Upper lobe of left lung (tissue), 4 donors: ENCODE measurements at regions not wholly inside any gene's neighbourhood (a gene's known extent, or its start where the extent isn't known, plus 50 kb on each side); places are given as distances from the start of the nearest gene placed in this dataset.

Experiments used
- CTCF ChIP-seq, 6 experiments: fragments of 450-650 bp in 4 of 6; fragments of 200-600 bp in 2 of 6; sonication (generic) in 2 of 6; IDR thresholded peaks; one replicate each; pipeline ENCODE4 v1.5.1; 2016 to 2019; ENCODE audit warnings: antibody characterized with exemption in 6 of 6
- EP300 ChIP-seq, 4 donors: sonication (generic); formaldehyde crosslinking; IDR thresholded peaks; one replicate each; pipeline ENCODE4 v1.5.1; 2017; ENCODE audit warnings: antibody characterized with exemption in 4 of 4, control low read depth in 2 of 4

GRCh38 chr11:119928047-119928446, 199.0 kb upstream of the NECTIN1 start:
- TF ChIP-seq CTCF (IDR thresholded peaks at IDR 0.05) (no peak), EP300 (IDR thresholded peaks at IDR 0.05) (no peak)
